ENCODE measurements at regions not wholly inside any gene's neighbourhood (a gene's known extent, or its start where the extent isn't known, plus 50 kb on each side); places are given as distances from the start of the nearest gene placed in this dataset.

DNA sequence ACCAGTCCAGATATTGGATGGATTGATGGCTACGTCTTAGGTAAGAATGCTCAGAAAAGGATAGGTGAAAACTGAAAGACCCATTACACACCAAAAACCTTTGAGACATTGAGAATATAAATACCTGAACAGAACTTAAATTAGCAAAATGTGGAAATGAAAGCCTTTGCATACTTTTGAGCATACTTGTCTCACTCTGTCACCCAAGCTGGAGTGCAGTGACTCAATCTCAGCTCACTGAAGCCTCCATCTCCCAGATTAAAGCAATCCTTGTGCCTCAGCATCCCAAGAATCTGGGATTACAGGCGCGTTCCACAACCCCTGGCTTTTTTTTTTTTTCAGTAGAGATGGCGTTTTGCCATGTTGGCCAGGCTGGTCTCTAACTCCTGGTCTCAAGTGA lies 695.3 kb downstream of the DACH1 start:
- intact Hi-C loops (cut with DNase I) = no loop called here
- Histone ChIP-seq H3K9me3 (no peaks in the 10 kb centered on the region), H3K27ac (replicated peaks in 1 of 4) (no peak overlapping the region), H3K36me3 (no peaks in the 10 kb centered on the region), H3K4me1 (no peaks in the 10 kb centered on the region), H3K27me3 (no peaks in the 10 kb centered on the region), H3K4me3 (no peak overlapping the region)
- DNase-seq (ENCODE audit: extremely low spot score) = no peak
- WGBS = 91% methylated on average over 4 of the region's 4 CpGs
- TF ChIP-seq EP300 (IDR thresholded peaks at IDR 0.05) (no peak), POLR2A (IDR thresholded peaks at IDR 0.05; ENCODE audit: low read depth) (no peak), POLR2AphosphoS5 (IDR thresholded peaks at IDR 0.05) (no peak)
- TF ChIP-seq, protein P1, sequence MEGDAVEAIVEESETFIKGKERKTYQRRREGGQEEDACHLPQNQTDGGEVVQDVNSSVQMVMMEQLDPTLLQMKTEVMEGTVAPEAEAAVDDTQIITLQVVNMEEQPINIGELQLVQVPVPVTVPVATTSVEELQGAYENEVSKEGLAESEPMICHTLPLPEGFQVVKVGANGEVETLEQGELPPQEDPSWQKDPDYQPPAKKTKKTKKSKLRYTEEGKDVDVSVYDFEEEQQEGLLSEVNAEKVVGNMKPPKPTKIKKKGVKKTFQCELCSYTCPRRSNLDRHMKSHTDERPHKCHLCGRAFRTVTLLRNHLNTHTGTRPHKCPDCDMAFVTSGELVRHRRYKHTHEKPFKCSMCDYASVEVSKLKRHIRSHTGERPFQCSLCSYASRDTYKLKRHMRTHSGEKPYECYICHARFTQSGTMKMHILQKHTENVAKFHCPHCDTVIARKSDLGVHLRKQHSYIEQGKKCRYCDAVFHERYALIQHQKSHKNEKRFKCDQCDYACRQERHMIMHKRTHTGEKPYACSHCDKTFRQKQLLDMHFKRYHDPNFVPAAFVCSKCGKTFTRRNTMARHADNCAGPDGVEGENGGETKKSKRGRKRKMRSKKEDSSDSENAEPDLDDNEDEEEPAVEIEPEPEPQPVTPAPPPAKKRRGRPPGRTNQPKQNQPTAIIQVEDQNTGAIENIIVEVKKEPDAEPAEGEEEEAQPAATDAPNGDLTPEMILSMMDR (IDR thresholded peaks at IDR 0.05) = no peak

DNA sequence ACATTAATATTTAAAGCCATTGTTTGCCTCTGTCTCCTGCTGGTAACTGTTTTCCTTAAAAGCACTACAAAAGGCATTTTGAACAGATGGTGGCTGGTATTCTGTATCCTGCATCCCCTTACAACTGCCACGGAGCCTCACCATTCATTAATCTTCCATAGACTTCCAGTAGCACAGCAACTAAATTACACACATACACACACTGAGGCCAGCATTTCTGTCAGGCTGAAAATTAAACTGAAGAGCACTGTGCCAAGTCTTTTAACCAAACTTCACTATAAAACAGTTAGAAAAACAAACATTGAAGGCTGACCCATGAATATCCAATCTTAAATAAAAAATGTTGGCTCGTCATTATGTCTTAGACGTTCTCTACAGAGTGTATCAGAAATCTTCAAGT lies 697.8 kb downstream of the DACH1 start:
- no peak for DNase-seq (ENCODE audit: extremely low spot score)
- no peak overlapping the region for H3K4me3 ChIP-seq
- H3K9me3 ChIP-seq = no peaks in the 10 kb centered on the region
- H3K36me3 ChIP-seq = no peaks in the 10 kb centered on the region
- H3K4me1 ChIP-seq = no peaks in the 10 kb centered on the region
- no peak for TF ChIP-seq EP300 (IDR thresholded peaks at IDR 0.05)
- TF ChIP-seq POLR2A (IDR thresholded peaks at IDR 0.05; ENCODE audit: low read depth) = no peak
- TF ChIP-seq, protein P1 (IDR thresholded peaks at IDR 0.05) = no peak
- TF ChIP-seq POLR2AphosphoS5 (IDR thresholded peaks at IDR 0.05) = no peak
- no peak overlapping the region for H3K27ac ChIP-seq (replicated peaks in 1 of 4)
- peaks cover 0 to 4% (median 0%) of the 10 kb centered on the region in 4 donors for H3K27me3 ChIP-seq
- intact Hi-C loops (cut with DNase I) = no loop called here
- WGBS = 30% methylated on average over 3 of the region's 3 CpGs

DNA sequence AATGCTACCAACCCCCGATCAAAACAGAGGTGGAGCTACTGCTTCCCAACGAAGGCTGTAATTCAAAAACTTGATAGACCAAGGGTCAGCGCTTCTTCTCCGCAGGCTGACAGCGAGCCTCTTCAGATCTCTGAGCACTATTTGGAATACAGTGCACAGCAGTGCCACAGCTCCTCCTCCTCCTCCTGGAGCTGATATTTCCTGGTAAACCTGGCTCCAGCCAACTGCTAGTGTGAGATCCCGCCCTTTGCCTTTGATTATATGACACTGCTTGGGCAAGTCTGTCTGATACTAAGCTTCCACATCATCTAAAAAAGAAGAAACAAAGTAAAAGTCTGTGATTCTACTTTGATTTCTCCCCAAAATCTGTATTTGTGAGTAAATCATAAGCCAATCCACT lies 710.5 kb downstream of the DACH1 start:
- WGBS = 77% methylated on average over 6 of the region's 6 CpGs
- intact Hi-C loops (cut with DNase I) = no loop called here
- no peak for DNase-seq (ENCODE audit: extremely low spot score)
- Histone ChIP-seq H3K4me3 (no peak overlapping the region), H3K27me3 (no peaks in the 10 kb centered on the region), H3K27ac (replicated peaks in 1 of 4) (no peak overlapping the region), H3K4me1 (no peaks in the 10 kb centered on the region), H3K36me3 (no peaks in the 10 kb centered on the region), H3K9me3 (no peaks in the 10 kb centered on the region)
- TF ChIP-seq, protein P1 (IDR thresholded peaks at IDR 0.05) = no peak
- TF ChIP-seq POLR2AphosphoS5 (IDR thresholded peaks at IDR 0.05) (no peak), POLR2A (IDR thresholded peaks at IDR 0.05; ENCODE audit: low read depth) (no peak), EP300 (IDR thresholded peaks at IDR 0.05) (no peak)

DNA sequence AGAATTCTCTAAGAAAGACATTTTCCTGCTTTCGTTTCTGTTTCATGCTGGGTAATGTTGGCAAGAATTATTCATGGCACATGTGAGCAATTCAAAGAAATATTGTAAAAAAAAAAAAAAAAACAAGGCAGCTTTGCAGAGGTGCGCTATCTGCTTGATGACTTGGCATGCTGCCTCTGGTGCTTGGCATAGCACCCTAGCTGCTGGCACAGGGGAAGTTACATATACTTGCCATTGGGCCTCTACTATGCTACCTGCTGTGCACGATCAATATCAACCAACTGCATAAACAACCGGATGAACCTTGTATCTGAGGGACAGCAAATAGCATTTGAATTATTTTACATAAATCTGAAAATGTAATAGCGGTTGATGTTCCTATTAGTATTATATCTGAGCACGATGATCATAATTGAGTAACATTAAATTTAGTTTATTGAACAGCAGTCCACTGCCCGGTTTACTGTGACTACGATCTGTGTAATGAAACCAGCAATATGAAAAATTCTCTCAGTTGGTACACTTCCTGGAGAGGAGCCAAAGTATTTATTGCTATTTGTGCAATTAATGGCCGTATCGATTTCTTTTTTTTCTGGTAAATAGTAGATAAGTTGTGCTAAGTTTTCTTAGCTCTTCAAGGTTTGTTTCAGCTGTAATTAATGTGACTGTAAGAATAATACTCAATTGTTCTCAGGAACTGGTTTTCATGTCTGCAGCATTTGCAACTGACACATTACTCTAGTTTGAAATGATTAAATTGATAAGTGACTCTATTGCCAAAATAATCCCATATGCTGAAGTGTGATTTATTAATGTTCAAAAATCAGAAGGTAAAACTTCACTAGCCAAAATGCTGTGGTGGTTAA lies 717.3 kb downstream of the DACH1 start:
- H3K4me1 ChIP-seq = no peaks in the 10 kb centered on the region
- intact Hi-C loops (cut with DNase I) = no loop called here
- H3K27ac ChIP-seq (replicated peaks in 1 of 4) = no peak overlapping the region
- TF ChIP-seq EP300 (IDR thresholded peaks at IDR 0.05) (no peak), POLR2AphosphoS5 (IDR thresholded peaks at IDR 0.05) (no peak), POLR2A (IDR thresholded peaks at IDR 0.05; ENCODE audit: low read depth) (no peak)
- TF ChIP-seq, protein P1 (IDR thresholded peaks at IDR 0.05) = no peak
- no peaks in the 10 kb centered on the region for H3K27me3 ChIP-seq
- no peaks in the 10 kb centered on the region for H3K9me3 ChIP-seq
- H3K4me3 ChIP-seq = no peak overlapping the region
- DNase-seq (ENCODE audit: extremely low spot score) = no peak
- no peaks in the 10 kb centered on the region for H3K36me3 ChIP-seq
- 85% methylated on average over 10 of the region's 10 CpGs for WGBS

Measured in esophagus muscularis mucosa (tissue), 4 donors.